ENCODE measurements at regions not wholly inside any gene's neighbourhood (a gene's known extent, or its start where the extent isn't known, plus 50 kb on each side); places are given as distances from the start of the nearest gene placed in this dataset.

DNA sequence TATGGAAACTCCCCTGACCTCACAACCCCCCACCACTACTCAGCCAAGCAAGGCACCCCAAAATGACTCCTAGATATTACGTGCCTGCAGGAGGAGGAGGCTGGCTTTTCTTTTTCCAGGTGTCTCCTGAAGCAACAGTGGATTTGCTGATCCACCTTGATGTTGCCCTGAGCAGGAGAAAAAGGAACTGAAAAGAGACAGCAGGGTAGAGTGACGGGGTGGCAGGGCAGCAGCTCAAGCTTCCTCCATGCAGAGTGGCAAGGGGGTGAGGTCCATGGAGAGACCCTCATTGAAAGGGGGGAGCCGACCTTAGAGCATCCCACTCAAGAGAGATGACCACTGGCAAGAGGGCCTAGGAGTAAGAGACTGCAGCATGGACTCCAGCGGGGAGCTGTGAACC lies 112.0 kb upstream of the SIRPA start (continued):
- TF ChIP-seq, protein P1, sequence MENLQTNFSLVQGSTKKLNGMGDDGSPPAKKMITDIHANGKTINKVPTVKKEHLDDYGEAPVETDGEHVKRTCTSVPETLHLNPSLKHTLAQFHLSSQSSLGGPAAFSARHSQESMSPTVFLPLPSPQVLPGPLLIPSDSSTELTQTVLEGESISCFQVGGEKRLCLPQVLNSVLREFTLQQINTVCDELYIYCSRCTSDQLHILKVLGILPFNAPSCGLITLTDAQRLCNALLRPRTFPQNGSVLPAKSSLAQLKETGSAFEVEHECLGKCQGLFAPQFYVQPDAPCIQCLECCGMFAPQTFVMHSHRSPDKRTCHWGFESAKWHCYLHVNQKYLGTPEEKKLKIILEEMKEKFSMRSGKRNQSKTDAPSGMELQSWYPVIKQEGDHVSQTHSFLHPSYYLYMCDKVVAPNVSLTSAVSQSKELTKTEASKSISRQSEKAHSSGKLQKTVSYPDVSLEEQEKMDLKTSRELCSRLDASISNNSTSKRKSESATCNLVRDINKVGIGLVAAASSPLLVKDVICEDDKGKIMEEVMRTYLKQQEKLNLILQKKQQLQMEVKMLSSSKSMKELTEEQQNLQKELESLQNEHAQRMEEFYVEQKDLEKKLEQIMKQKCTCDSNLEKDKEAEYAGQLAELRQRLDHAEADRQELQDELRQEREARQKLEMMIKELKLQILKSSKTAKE (IDR thresholded peaks at IDR 0.05; ENCODE audit: low read depth, poor library complexity, severe bottlenecking), result no peak
- no peak for TF ChIP-seq MTA2 (IDR thresholded peaks at IDR 0.05; ENCODE audit: low read depth)

DNA sequence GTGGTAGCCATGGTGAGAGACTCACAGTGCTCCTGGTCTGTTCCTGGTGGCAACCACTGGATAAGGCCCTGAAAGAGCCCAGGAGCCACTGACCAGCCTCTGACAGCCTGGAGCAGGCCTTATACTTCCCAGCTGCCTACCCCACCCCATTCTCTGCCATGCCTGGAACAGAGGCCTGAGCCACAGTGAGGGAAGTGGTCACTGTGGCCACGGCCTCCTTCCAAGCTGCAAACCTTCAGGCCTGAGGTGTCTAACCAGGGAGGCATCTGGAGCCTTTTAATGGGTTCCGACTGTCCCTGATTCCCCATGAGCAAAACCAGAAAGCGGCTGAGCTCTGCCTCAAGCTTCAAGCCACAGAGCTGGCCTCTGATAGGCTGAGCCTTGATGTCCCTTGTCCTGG lies 113.0 kb upstream of the SIRPA start:
- Histone ChIP-seq H3K36me3 (ENCODE audit: control insufficient read depth in 2 of 2, insufficient read depth in 2 of 2, low read length in 1 of 2) (no peaks in the 10 kb centered on the region), H3K27ac (ENCODE audit: control insufficient read depth, insufficient read depth) (no peak overlapping the region), H3K79me2 (ENCODE audit: control insufficient read depth, insufficient read depth, low read length) (no peaks in the 10 kb centered on the region), H2AFZ (ENCODE audit: control insufficient read depth, low read depth, low read length) (no peak overlapping the region), H4K20me1 (ENCODE audit: control insufficient read depth, insufficient read depth) (no peaks in the 10 kb centered on the region), H3K9me3 (replicated peaks; ENCODE audit: control insufficient read depth, insufficient read depth, low read length) (no peaks in the 10 kb centered on the region), H3K4me1 (ENCODE audit: control insufficient read depth, insufficient read depth, low read length) (no peaks in the 10 kb centered on the region), H3K4me2 (ENCODE audit: control insufficient read depth, insufficient read depth) (no peak overlapping the region), H3K27me3 (replicated peaks in 1 of 2; ENCODE audit: control insufficient read depth in 2 of 2, insufficient read depth in 2 of 2, low read length in 1 of 2) (no peaks in the 10 kb centered on the region; a peak in 1 of 4 replicates), H3K9ac (ENCODE audit: control insufficient read depth, insufficient read depth, low read length) (no peak overlapping the region), H3K4me3 (no peak overlapping the region)
- FAIRE-seq (no peak), ATAC-seq (no peak), DNase-seq (ENCODE audit: low read depth, low spot score) (no peak)
- TF ChIP-seq BRCA1 (IDR thresholded peaks at IDR 0.05; ENCODE audit: low read depth, low read length) (no peak), ATF7 (IDR thresholded peaks at IDR 0.05; ENCODE audit: low read depth) (no peak)
- SMC1A ChIA-PET (ENCODE audit: uncharacterized antibody, unreplicated experiment), result interaction anchor here (2.8 kb wide), 1 partner anchor 18 kb away, joined by 9 read pairs; no protein-coding TSS in a partner anchor
- CTCF ChIA-PET, result interaction anchor here (0.9 to 1.6 kb wide), 3 partner anchors 8 to 391 kb away, joined by 3 to 4 read pairs (median 4); no protein-coding TSS in a partner anchor
- BruUV-seq (replicated peaks), result no TSS peak
- RAD21 ChIA-PET (ENCODE audit: unreplicated experiment), result no interaction called here
- WGBS (ENCODE audit: insufficient coverage, insufficient replicate concordance, low lambda C conversion rate, missing lambda C conversion rate), result 51% methylated on average over 3 of the region's 3 CpGs
- intact Hi-C loops (cut with micrococcal nuclease; ENCODE audit: unreplicated experiment), result no loop called here
- in situ Hi-C loops (cut with MboI), result no loop called here
- POLR2A ChIA-PET, result no interaction called here

Data from GM12878 (cell line).